Brain pericyte (primary cell): ENCODE measurements at regions not wholly inside any gene's neighbourhood (a gene's known extent, or its start where the extent isn't known, plus 50 kb on each side); places are given as distances from the start of the nearest gene placed in this dataset.

Source experiments
- DNase-seq: peaks from one replicate; pipeline ENCODE4 v3.0.0-alpha.2; 2012; ENCODE audit warnings: low read depth, low spot score

- DNase-seq = no peak
Measured at GRCh38 chr10:83164156-83164555, 975.2 kb upstream of the GHITM start.

GRCh38 chr10:83165265-83165664 lies 974.0 kb upstream of the GHITM start:
- DNase-seq = no peak

GRCh38 chr10:83166344-83166743 lies 973.0 kb upstream of the GHITM start:
- DNase-seq = no peak

- no peak for DNase-seq
Measured at GRCh38 chr10:83167081-83167480, 972.2 kb upstream of the GHITM start.

- no peak for DNase-seq
Measured at GRCh38 chr10:83176901-83177300, 962.4 kb upstream of the GHITM start.

GRCh38 chr10:83178526-83178925 lies 960.8 kb upstream of the GHITM start:
- DNase-seq = no peak

- no peak for DNase-seq
Measured at GRCh38 chr10:83179371-83179770, 959.9 kb upstream of the GHITM start.

- no peak for DNase-seq
Measured at GRCh38 chr10:83182076-83182475, 957.2 kb upstream of the GHITM start.

GRCh38 chr10:83184641-83185040 lies 954.7 kb upstream of the GHITM start:
- no peak for DNase-seq

- DNase-seq = no peak
Measured at GRCh38 chr10:83190614-83191013, 948.7 kb upstream of the GHITM start.

- DNase-seq = no peak
Measured at GRCh38 chr10:83193026-83193425, 946.3 kb upstream of the GHITM start.

- DNase-seq = no peak
Measured at GRCh38 chr10:83195021-83195420, 944.3 kb upstream of the GHITM start.

GRCh38 chr10:83199374-83199773 lies 939.9 kb upstream of the GHITM start:
- DNase-seq = no peak

- no peak for DNase-seq
Measured at GRCh38 chr10:83205861-83206260, 933.4 kb upstream of the GHITM start.

GRCh38 chr10:83212632-83213334 lies 926.5 kb upstream of the GHITM start:
- DNase-seq = no peak

- no peak for DNase-seq
Measured at GRCh38 chr10:83214136-83214535, 925.2 kb upstream of the GHITM start.

GRCh38 chr10:83218205-83218604 lies 921.1 kb upstream of the GHITM start:
- no peak for DNase-seq

- DNase-seq = no peak
Measured at GRCh38 chr10:83222300-83222699, 917.0 kb upstream of the GHITM start.

- no peak for DNase-seq
Measured at GRCh38 chr10:83222832-83223742, 916.2 kb upstream of the GHITM start.

GRCh38 chr10:83225781-83226180 lies 913.5 kb upstream of the GHITM start:
- no peak for DNase-seq

- DNase-seq = no peak
Measured at GRCh38 chr10:83229991-83230390, 909.3 kb upstream of the GHITM start.

- no peak for DNase-seq
Measured at GRCh38 chr10:83233691-83234090, 905.6 kb upstream of the GHITM start.

GRCh38 chr10:83248106-83248631 lies 891.1 kb upstream of the GHITM start:
- DNase-seq = no peak
